ENCODE measurements at regions not wholly inside any gene's neighbourhood (a gene's known extent, or its start where the extent isn't known, plus 50 kb on each side); places are given as distances from the start of the nearest gene placed in this dataset.
A peak's percentile ranks its signal among the peaks of the same experiment; 100 is the strongest.

DNA sequence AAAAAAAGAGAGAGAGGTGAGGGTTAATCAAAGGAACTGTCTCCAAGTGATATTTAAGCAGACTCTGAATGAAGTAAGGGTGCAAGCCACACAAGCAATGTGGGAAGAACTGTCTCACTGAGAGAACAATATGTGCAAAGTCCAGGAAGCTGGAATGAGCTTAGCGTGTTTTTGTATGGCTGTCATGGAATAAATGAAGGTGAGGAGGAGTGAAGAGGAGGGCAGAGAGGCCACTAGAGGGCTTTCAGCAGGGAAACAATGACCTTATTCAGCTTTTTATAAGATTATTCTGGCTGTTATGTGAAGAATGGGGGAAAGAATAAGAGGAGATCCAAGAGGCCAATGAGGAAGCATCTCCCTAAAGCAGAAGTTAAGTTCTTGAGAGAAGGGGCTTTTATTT lies 86.9 kb upstream of the COL8A1 start:
- H3K4me1 Mint-ChIP-seq: no peaks in the 10 kb centered on the region
- peaks cover 0 to 15% (median 8%) of the 10 kb centered on the region in 7 donors for H3K9me3 Mint-ChIP-seq
- DNase-seq (no peak), ATAC-seq (ENCODE audit: low read depth in 2 of 2) (no peak)
- H3K27ac Mint-ChIP-seq: no peak overlapping the region
- H3K36me3 Mint-ChIP-seq: no peaks in the 10 kb centered on the region
- H3K4me3 Mint-ChIP-seq: no peak overlapping the region
- H3K27me3 Mint-ChIP-seq: no peaks in the 10 kb centered on the region

DNA sequence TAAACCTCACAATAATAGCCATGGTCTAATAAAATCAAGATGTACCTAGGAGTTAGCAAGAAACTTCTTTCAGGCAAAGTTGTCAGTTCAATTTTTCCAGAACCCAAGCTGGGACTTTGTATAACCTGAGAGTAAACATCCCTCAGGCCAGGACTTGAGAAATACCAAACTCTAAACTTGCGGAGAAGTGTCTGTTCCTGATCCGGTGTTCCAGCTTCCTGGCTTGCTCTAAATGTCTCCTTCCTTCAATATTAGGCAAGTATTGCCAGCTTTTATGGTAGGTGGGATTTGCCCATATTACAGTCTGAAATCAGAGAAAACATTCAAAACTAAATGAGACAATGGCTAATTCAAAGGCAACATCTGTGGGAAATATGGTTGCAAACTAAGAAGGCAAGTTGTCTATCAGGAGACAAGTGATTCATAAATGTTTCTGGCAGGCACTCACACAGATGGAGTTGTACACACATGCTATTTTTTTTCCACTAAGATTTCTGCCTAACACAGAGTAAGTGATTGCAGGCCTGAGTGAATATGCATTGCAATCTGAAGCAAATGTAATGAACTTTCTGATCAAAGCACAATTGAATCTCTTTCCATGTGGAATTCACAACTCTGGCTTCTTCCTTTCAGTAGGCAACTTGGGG lies 88.3 kb upstream of the COL8A1 start:
- ATAC-seq (ENCODE audit: low read depth in 2 of 2) (no peak), DNase-seq (no peak)
- H3K27ac Mint-ChIP-seq: no peak overlapping the region
- no peaks in the 10 kb centered on the region for H3K27me3 Mint-ChIP-seq
- no peaks in the 10 kb centered on the region for H3K4me1 Mint-ChIP-seq
- no peaks in the 10 kb centered on the region for H3K36me3 Mint-ChIP-seq
- H3K4me3 Mint-ChIP-seq: no peak overlapping the region
- peaks cover 0 to 9% (median 6%) of the 10 kb centered on the region in 7 donors for H3K9me3 Mint-ChIP-seq

DNA sequence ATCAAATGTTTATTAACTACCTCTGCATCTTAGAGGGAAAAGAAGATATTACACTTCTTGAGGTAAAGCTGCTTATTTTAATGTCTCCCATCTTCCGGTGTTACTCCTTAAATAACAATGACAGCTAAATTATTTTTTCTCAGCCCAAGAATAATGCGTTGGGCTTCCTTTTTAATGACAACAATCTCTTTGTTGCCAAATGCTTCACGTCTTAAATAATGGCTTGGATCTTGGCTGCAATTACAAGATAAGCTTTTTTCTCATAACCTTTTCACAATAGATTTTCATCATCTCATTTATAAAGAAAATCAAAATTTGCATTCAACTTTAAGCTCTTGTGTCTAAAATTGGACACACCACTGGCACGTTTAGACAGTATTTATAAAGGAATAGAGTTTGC lies 89.2 kb upstream of the COL8A1 start:
- no peak overlapping the region for H3K27ac Mint-ChIP-seq
- no peaks in the 10 kb centered on the region for H3K27me3 Mint-ChIP-seq
- DNase-seq (no peak), ATAC-seq (ENCODE audit: low read depth in 2 of 2) (no peak)
- peaks cover 0 to 7% (median 3%) of the 10 kb centered on the region in 7 donors for H3K9me3 Mint-ChIP-seq
- H3K36me3 Mint-ChIP-seq: no peaks in the 10 kb centered on the region
- no peaks in the 10 kb centered on the region for H3K4me1 Mint-ChIP-seq
- no peak overlapping the region for H3K4me3 Mint-ChIP-seq

DNA sequence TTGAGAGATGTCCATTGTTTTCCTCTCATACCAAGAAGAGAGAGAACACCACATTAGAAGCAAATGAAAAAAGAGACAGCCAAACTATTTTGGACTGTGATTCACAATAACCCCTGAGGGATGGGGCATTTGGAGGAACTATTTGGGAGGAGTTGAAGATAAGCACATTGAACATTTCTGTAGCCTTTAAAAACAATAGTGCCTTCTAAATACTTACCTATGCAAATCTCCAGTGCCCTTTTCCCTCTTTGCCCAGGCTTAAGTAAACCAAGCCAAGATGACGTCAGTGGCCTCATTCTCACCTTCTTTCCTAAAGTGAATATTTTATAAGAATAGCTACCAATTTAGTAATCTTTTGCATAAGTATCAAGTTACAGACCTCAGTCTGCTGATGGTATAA lies 89.7 kb upstream of the COL8A1 start:
- no peak overlapping the region for H3K4me3 Mint-ChIP-seq
- ATAC-seq (ENCODE audit: low read depth in 2 of 2): no peak
- H3K27ac Mint-ChIP-seq: no peak overlapping the region
- DNase-seq: no peak
- H3K36me3 Mint-ChIP-seq: no peaks in the 10 kb centered on the region
- H3K27me3 Mint-ChIP-seq: no peaks in the 10 kb centered on the region
- H3K9me3 Mint-ChIP-seq: peaks cover 0 to 4% (median 3%) of the 10 kb centered on the region in 7 donors
- H3K4me1 Mint-ChIP-seq: no peaks in the 10 kb centered on the region

DNA sequence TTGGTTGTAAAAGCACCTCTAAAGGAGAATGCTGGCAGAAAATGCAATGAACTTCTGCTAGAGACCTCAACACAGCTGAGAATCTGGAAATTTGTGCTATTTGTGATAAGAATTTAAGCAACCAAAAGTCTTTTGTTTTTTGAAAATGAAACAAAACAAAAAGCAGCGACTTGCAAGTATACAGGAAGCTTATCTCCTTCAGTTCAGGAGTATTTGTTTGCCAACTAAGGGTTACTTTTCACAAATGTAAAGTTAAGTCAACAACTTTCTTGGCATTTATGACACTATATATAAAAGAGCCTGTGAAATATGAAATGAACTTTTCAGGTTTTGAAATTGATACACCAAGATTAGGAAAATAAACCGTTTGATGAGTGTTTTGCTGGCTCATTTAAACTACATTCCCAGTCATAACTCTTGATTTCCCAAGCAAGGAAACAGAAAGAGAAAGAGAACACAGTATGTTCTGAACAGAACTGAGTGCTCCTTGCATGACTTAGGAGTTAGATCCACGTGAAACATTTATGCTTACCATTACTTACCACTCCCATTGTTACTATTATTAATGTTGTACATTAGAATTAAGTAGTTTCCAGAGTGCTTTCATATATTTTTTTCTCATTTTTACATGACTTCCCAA lies 92.3 kb upstream of the COL8A1 start:
- Mint-ChIP-seq H3K9me3 (peaks cover 0 to 6% (median 1%) of the 10 kb centered on the region in 7 donors), H3K27me3 (peaks cover 0 to 4% (median 0%) of the 10 kb centered on the region in 3 donors), H3K4me3 (no peak overlapping the region), H3K4me1 (no peaks in the 10 kb centered on the region), H3K27ac (no peak overlapping the region), H3K36me3 (no peaks in the 10 kb centered on the region)
- no peak for ATAC-seq (ENCODE audit: low read depth in 2 of 2)
- no peak for DNase-seq

DNA sequence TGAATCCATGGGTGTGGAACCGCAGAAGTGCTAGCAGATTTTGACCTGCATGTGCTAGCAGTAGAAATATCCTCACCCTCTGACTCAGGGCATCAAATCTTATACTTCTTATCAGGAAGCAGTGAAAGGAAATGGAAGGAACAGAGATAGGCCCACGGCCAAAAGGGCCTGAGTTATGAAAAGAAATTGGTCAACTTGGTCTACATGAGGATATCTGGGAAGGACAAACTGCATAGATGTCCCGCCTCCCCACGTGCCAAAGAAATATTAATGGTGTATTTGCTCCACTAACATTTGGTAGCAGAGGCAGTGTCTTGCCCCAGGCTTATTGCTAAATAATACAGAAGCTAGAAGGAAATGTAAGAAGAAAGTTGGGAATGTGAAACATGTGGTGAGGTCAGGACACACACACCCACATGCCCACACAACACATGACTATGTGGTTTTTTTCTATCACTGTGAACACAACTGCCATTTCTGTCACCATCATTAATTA lies 93.6 kb upstream of the COL8A1 start:
- Mint-ChIP-seq H3K9me3 (peaks cover 0 to 6% (median 1%) of the 10 kb centered on the region in 7 donors), H3K4me1 (no peaks in the 10 kb centered on the region), H3K27ac (no peak overlapping the region), H3K4me3 (no peak overlapping the region), H3K36me3 (no peaks in the 10 kb centered on the region), H3K27me3 (peaks cover 0 to 4% (median 0%) of the 10 kb centered on the region in 3 donors)
- no peak for DNase-seq
- ATAC-seq (ENCODE audit: low read depth in 2 of 2): no peak

DNA sequence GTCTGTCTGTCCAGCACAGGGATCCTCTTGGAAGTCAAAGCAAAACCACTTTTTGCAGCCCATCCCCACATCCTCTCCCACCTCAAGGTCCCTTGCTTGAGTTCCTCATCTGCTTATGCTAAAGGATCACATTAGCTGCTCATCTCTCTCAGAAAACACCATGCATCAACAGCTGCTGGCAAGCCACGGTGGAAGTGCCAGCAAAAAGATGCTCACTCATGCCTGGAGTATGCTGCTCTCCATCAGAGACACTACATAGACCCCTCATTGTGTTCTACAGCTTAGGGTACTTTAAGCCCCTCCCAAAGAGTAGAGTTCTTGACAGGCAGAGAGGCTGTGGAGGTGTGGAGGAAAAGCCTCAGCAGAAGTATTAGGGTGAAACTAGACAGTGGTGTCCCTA lies 94.6 kb upstream of the COL8A1 start:
- H3K4me1 Mint-ChIP-seq: no peaks in the 10 kb centered on the region
- no peaks in the 10 kb centered on the region for H3K36me3 Mint-ChIP-seq
- peaks cover 0 to 4% (median 0%) of the 10 kb centered on the region in 3 donors for H3K27me3 Mint-ChIP-seq
- H3K27ac Mint-ChIP-seq: no peak overlapping the region
- peaks cover 0 to 6% (median 1%) of the 10 kb centered on the region in 7 donors for H3K9me3 Mint-ChIP-seq
- DNase-seq: no peak
- H3K4me3 Mint-ChIP-seq: no peak overlapping the region
- no peak for ATAC-seq (ENCODE audit: low read depth in 2 of 2)

DNA sequence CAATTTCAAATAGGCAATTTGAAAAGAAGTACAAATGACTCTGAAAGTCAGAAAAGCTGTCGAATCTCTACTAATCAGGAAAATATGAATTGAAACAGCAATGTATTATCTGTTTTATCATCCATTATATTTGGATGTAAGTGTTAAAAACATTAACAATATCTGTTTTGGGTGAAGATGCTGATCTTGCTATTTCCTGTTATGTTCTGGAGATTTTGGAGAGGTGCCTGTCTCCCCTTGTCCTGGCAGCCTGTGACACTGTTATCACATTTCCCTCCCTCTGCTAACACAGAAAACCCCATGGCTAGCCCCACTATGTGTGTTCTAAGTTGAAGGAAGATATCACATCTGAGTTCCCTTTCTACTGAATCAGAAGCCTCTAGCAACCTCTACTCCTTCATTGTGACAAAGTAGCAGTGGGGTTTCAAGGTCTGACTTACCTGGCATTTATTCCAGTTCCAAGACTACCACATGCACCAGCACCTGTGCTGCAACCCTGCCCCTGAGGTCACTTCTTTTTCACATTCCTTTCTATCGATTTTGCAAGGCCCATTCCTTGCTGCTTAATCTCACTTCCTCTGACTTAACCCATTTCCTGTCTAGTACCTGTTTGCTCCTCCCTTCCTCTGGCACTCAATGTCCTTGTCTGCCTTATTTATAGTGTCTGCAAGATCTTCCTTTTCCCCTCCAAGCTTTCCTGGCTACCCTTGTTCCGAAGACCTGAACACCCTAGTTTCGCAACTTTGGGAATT lies 95.5 kb upstream of the COL8A1 start:
- peak overlapping the region in 1 of 6 donors; percentile 17 for H3K27ac Mint-ChIP-seq
- H3K4me3 Mint-ChIP-seq: no peak overlapping the region
- H3K27me3 Mint-ChIP-seq: peaks cover 0 to 4% (median 0%) of the 10 kb centered on the region in 3 donors
- ATAC-seq (ENCODE audit: low read depth in 2 of 2) (no peak), DNase-seq (no peak)
- H3K36me3 Mint-ChIP-seq: no peaks in the 10 kb centered on the region
- H3K9me3 Mint-ChIP-seq: peaks cover 0 to 6% (median 1%) of the 10 kb centered on the region in 7 donors
- H3K4me1 Mint-ChIP-seq: no peaks in the 10 kb centered on the region

DNA sequence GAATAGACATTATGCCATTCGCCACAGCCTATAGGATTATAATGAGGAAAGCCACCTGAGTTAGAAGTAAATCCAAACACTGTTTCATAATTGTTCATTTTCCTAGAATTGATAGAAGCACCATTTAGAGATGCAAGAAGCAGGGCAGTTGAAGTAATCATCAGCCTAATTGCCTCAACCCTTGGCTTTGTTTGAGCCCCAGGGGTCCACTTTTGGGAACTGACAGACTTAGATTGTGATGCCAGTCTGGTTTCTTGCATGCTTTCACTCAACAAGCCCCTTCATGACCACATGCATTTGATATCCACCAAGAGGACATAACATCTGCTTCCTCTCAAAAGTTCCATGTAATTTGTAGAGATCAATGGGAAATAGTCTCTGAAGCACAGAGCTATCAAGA lies 97.2 kb upstream of the COL8A1 start:
- Mint-ChIP-seq H3K27me3 (peaks cover 0 to 4% (median 0%) of the 10 kb centered on the region in 3 donors), H3K4me3 (no peak overlapping the region), H3K36me3 (no peaks in the 10 kb centered on the region), H3K4me1 (no peaks in the 10 kb centered on the region), H3K27ac (no peak overlapping the region), H3K9me3 (peaks cover 0 to 6% (median 1%) of the 10 kb centered on the region in 7 donors)
- no peak for DNase-seq
- no peak for ATAC-seq (ENCODE audit: low read depth in 2 of 2)

DNA sequence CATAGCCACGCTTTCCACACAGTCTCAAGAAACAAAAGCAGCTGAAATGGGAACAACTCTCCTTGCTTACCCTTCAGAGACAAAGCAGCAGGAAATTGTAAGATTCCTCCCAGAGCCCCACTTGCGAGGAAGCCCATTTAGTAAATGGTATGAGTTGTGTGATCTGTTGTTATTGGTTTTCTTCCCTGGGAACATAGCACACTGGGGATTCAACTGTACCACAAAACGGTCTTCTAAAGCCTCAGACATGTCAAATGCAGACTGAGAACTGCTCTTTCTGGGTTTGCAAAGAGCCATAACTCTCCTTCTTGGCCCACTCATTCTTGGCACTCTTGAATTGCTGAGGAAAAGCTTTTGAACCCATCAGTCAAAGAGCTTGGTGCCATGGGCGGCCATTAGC lies 101.0 kb upstream of the COL8A1 start:
- H3K27me3 Mint-ChIP-seq: no peaks in the 10 kb centered on the region
- H3K9me3 Mint-ChIP-seq: no peaks in the 10 kb centered on the region
- DNase-seq (no peak), ATAC-seq (ENCODE audit: low read depth in 2 of 2) (no peak)
- no peaks in the 10 kb centered on the region for H3K4me1 Mint-ChIP-seq
- no peak overlapping the region for H3K27ac Mint-ChIP-seq
- H3K4me3 Mint-ChIP-seq: no peak overlapping the region
- no peaks in the 10 kb centered on the region for H3K36me3 Mint-ChIP-seq

DNA sequence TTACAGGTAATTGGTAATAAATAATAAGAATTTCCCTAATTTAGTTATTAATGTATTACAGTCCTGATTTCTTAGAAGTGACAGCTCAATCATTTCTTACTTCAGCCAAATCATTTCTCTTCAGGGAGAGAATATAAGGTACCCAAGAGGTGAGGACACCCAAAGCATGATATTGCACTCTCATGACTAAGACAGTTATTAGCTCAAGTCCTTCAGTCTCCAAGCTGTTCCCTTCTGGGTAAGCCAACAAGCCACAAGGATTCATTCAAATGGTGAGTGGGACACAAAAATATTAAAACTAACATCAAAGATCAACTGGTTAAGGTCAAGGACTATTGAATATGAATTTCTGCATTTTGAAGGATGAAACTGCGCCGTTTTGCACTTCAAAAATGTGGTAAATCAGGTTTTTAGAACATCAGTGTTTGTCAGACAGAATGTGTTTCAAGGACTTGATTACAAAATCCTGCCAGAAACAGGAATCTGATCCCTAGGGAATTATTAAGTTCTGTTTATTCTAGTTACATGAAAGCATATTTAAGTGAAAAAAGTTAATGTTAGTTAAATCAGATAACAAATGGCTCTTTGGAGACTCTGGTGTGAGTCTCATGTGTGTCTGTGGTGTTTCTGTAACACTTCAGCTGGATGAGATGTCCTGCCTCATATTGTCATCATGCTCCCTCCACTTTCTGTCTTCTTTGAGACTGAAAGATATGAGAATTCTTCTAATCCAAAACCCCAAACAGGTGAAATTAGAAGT lies 101.7 kb upstream of the COL8A1 start:
- H3K9me3 Mint-ChIP-seq: no peaks in the 10 kb centered on the region
- H3K4me1 Mint-ChIP-seq: no peaks in the 10 kb centered on the region
- H3K36me3 Mint-ChIP-seq: no peaks in the 10 kb centered on the region
- no peak overlapping the region for H3K27ac Mint-ChIP-seq
- ATAC-seq (ENCODE audit: low read depth in 2 of 2) (no peak), DNase-seq (no peak)
- no peak overlapping the region for H3K4me3 Mint-ChIP-seq
- no peaks in the 10 kb centered on the region for H3K27me3 Mint-ChIP-seq

DNA sequence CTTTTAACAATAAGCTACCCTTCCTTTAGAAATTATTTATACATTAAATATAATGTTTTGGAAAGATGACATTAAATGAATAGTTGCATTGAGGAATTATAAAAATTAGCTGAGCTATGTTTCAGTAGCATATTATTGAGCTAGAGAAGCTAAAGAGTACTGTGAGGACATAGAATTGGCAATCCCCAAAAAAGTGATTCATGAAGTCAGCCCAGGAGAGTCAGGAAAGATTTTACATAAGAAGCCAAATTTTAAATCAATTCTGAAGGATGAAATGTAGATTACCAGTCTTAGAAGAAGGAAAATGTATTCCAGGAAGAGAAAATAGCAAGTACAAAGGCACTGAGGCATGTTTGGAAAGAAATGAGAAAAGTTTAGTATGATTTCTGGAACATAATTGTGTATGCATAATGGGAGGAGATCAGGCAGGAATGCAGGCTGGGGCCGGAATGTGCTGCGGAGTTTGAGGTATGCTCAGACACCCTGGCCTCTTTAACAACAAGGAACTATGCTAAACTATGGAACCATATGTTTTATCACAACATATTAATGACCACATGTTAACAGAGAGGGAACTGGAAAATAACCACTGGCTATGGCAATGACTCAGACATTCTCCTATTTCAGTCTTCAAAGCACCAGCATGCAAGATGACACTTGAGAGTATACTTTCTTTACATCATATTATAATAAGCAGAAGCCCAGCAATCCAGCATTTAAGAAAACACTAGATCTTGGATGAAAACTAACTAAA lies 103.3 kb upstream of the COL8A1 start:
- Mint-ChIP-seq H3K4me3 (no peak overlapping the region), H3K36me3 (no peaks in the 10 kb centered on the region), H3K9me3 (no peaks in the 10 kb centered on the region), H3K4me1 (no peaks in the 10 kb centered on the region), H3K27ac (no peak overlapping the region), H3K27me3 (no peaks in the 10 kb centered on the region)
- no peak for ATAC-seq (ENCODE audit: low read depth in 2 of 2)
- DNase-seq: no peak

DNA sequence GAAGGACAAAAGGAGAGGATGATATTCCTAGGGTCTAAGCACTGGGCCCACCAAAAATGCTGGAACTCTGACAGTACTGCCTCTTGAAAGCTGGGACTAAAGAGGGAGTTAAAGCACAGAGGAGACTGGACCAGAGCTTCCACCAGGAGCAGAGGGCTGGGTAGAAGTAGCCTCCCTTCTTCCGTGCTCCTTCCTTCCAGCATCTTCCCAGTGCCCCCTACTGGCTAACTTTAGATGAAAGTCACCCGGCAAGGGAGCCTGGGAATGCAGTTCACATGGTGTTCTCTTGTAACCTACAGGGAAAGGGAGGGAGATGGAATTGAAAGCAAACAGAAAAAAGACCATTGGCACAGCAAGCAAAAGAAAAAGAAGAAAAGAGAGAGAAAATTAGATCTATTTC lies 106.1 kb upstream of the COL8A1 start:
- Mint-ChIP-seq H3K9me3 (no peaks in the 10 kb centered on the region), H3K27me3 (peaks cover 0 to 6% (median 0%) of the 10 kb centered on the region in 3 donors), H3K36me3 (no peaks in the 10 kb centered on the region), H3K4me1 (no peaks in the 10 kb centered on the region), H3K4me3 (no peak overlapping the region), H3K27ac (no peak overlapping the region)
- DNase-seq (no peak), ATAC-seq (ENCODE audit: low read depth in 2 of 2) (no peak)

Data from naive B cell (primary cell).